ENCODE measurements at regions not wholly inside any gene's neighbourhood (a gene's known extent, or its start where the extent isn't known, plus 50 kb on each side); places are given as distances from the start of the nearest gene placed in this dataset.

GRCh38 chr5:117692606-117693005 lies 1118.0 kb upstream of the SEMA6A start:
- no peak for TF ChIP-seq EZH2 (IDR thresholded peaks at IDR 0.05; ENCODE audit: borderline replicate concordance, insufficient read depth, low read length, poor library complexity, severe bottlenecking)
- TF ChIP-seq RAD21 (conservative IDR thresholded peaks at IDR 0.05), result no peak
